Bronchial epithelial cell (primary cell): ENCODE measurements at regions not wholly inside any gene's neighbourhood (a gene's known extent, or its start where the extent isn't known, plus 50 kb on each side); places are given as distances from the start of the nearest gene placed in this dataset.

Experiments
- DNase-seq: peaks from one replicate; pipeline ENCODE4 v3.0.0-alpha.2; 2010; ENCODE audit warnings: low read depth
- FAIRE-seq: peaks from 2 replicates; lab custom pipeline; 2011; peaks lifted over from hg19 to GRCh38; lab: Jason Lieb, UNC
- H3K27me3 ChIP-seq: 2 replicates; pipeline ENCODE4 v1.5.1; 2011; ENCODE audit warnings: low read length; ENCODE audit not compliant: control insufficient read depth, insufficient read depth
- H3K36me3 ChIP-seq: 2 replicates; pipeline ENCODE4 v1.5.1; 2011; ENCODE audit warnings: low read length; ENCODE audit not compliant: control insufficient read depth, insufficient read depth
- H3K4me3 ChIP-seq: 2 replicates; pipeline ENCODE4 v1.5.1; 2011; ENCODE audit warnings: mild to moderate bottlenecking, low read depth, low read length, control low read depth
- TF ChIP-seq, protein P1 (sequence below): IDR thresholded peaks from 2 replicates; pipeline ENCODE4 v1.5.1; 2011; ENCODE audit warnings: mild to moderate bottlenecking, moderate library complexity, low read length, control low read depth, inconsistent platforms; ENCODE audit not compliant: insufficient read depth, severe bottlenecking

DNA sequence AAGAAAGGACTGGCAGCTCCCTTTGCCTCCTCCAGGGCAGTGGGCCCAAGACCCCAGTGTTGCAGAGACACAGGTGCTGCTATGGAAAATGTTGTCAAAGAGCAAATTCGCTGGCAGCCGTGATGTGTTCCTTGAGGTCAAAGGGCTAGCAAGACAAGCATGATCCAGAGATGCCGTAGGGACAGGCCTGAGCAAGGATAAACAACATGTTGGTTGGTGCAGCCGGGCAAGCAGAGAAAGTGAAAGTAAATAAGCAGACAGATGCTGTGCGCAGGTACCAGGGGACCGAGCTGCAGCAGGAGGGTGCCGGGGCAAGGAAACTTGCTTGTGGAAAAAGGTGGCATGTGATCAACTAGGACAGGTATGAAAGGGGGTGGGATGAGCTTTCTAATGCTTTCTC is 125.5 kb upstream of the NECTIN1 start:
- peak; percentile 32 for DNase-seq
- H3K27me3 ChIP-seq = no peaks in the 10 kb centered on the region
- FAIRE-seq = no peak
- H3K36me3 ChIP-seq = no peaks in the 10 kb centered on the region
- H3K4me3 ChIP-seq = no peak overlapping the region
- TF ChIP-seq, protein P1, sequence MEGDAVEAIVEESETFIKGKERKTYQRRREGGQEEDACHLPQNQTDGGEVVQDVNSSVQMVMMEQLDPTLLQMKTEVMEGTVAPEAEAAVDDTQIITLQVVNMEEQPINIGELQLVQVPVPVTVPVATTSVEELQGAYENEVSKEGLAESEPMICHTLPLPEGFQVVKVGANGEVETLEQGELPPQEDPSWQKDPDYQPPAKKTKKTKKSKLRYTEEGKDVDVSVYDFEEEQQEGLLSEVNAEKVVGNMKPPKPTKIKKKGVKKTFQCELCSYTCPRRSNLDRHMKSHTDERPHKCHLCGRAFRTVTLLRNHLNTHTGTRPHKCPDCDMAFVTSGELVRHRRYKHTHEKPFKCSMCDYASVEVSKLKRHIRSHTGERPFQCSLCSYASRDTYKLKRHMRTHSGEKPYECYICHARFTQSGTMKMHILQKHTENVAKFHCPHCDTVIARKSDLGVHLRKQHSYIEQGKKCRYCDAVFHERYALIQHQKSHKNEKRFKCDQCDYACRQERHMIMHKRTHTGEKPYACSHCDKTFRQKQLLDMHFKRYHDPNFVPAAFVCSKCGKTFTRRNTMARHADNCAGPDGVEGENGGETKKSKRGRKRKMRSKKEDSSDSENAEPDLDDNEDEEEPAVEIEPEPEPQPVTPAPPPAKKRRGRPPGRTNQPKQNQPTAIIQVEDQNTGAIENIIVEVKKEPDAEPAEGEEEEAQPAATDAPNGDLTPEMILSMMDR = no peak

DNA sequence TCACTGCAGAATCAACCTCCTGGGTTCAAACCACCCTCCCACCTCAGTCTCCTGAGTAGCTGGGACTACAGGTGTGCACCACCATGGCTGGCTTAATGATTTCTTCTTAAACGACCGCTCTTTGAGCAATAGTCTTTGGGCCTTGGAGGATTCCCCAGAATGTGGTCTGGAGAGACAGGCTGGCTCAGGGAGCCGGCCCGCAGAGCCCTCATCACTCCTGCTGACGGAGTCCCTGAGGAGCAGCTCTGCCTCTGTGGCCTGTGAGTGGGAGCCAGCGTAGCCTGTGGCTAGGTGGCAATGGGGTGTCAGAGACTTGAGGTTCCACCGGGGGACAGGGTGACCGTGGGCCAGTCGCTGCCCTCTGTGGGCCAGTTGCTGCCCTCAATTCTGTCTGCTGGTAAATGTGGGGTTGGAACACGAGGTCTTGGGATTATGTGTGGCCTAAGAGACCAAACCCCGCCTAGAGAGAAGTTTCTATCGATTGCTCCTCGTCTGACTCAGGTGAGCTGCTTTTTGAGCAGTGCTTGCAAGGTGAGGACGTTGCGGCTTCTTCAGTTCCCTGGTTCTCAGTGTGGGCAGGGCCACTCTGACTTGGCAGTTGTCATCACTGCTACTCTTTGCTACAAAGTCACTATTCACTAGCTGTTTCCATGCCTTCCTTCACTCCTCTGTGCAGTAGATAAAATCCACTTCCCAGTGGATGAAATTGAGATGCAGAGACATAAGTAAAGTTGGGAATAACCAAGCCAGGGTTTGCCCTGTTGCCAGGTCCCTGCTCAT is 124.8 kb upstream of the NECTIN1 start:
- Histone ChIP-seq H3K36me3 (no peaks in the 10 kb centered on the region), H3K4me3 (no peak overlapping the region), H3K27me3 (no peaks in the 10 kb centered on the region)
- TF ChIP-seq, protein P1 = no peak
- no peak for DNase-seq
- FAIRE-seq = peak; percentile 50

DNA sequence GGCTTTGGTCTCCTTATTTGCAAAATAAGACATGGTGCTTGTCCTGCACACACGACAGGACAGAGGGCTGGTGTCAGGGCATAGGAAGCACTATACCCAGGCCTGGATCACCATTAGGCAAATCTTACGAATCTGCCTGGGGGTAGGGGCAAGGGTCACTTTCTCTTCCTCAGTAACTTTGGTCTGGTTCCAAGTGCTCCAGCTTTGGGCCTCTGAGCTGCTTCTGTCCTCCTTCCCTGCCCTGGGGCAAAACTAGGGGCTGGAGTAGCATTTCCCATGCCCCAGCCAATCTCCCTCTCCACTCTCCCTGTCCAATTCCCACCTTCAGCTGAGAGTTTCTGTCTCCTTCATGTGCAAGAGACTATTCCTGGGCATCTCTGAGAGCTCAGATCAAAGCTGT is 123.7 kb upstream of the NECTIN1 start:
- TF ChIP-seq, protein P1 = no peak
- no peak overlapping the region for H3K4me3 ChIP-seq
- DNase-seq = no peak
- no peaks in the 10 kb centered on the region for H3K27me3 ChIP-seq
- no peaks in the 10 kb centered on the region for H3K36me3 ChIP-seq
- peak; percentile 43 for FAIRE-seq

DNA sequence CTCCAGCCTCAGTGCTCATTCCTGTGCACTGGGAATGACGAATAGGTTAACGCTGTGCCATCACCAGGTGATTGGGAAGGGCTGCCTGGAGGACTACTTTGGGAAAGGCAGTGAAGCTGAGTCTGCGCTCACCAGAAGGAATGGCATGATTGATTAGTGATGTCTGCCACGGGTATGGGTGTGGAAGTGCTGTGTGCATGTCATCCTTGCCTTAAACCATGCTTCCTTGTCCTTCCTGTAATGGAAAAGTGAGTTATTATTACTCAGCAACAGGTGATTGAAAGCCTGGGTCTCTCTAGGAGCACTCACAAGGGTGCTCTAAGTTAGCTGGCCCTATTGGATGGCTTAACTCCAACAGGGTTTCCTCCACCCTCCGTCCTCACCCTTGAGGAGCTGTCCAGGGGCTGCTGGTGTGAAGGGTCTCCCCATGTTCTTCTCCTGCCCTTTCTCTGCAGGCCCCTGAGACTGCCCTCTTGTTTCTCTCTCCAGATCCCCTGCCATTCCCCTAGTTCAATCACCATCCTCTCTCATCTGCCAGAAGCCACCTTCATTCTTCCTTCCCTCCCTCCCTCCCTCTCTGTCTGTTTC is 121.9 kb upstream of the NECTIN1 start:
- no peak overlapping the region for H3K4me3 ChIP-seq
- no peaks in the 10 kb centered on the region for H3K27me3 ChIP-seq
- no peak for DNase-seq
- peak; percentile 100 for FAIRE-seq
- TF ChIP-seq, protein P1 = no peak
- no peaks in the 10 kb centered on the region for H3K36me3 ChIP-seq

DNA sequence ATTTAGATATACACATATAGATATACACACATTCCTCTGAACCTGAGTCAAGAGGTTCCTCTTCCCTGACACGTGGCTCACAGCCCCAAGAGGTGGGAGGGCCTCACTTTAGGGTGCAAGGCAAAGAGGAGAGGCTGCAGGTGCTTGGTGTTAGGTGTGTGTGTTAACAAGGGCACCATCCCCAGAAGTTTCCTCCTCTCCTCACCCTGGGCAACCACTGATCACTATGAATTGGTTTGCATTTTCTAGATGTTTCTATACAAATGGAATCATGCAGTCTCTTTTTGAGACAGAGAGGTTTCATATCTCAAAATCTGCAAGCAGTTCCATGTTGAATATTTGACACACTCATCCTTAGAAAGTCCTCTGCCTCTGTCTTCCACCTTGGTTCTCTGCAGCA is 120.9 kb upstream of the NECTIN1 start:
- no peaks in the 10 kb centered on the region for H3K36me3 ChIP-seq
- DNase-seq (no peak), FAIRE-seq (no peak)
- no peak overlapping the region for H3K4me3 ChIP-seq
- H3K27me3 ChIP-seq = no peaks in the 10 kb centered on the region
- TF ChIP-seq, protein P1 = no peak
